Gastroesophageal sphincter (tissue), 3 donors: ENCODE measurements at regions not wholly inside any gene's neighbourhood (a gene's known extent, or its start where the extent isn't known, plus 50 kb on each side); places are given as distances from the start of the nearest gene placed in this dataset.

ENCODE experiments used
- CTCF ChIP-seq, 4 experiments: fragments of 200-600 bp in 2 of 4; fragments of 450-650 bp in 2 of 4; sonication (generic) in 1 of 4; IDR thresholded peaks; one replicate each; pipeline ENCODE4 v1.5.1; 2017 to 2019; ENCODE audit warnings: antibody characterized with exemption in 4 of 4, mild to moderate bottlenecking in 2 of 4, moderate library complexity in 2 of 4
- EP300 ChIP-seq: sonication (generic); formaldehyde crosslinking; IDR thresholded peaks from one replicate; pipeline ENCODE4 v1.6.1; 2017; ENCODE audit warnings: antibody characterized with exemption, mild to moderate bottlenecking
- POLR2A ChIP-seq, 2 donors: fragments of 450-650 bp; IDR thresholded peaks; one replicate each; pipeline ENCODE4 v1.6.1; 2017; ENCODE audit warnings: antibody characterized with exemption in 2 of 2, mild to moderate bottlenecking in 2 of 2, moderate library complexity in 1 of 2
- POLR2AphosphoS5 ChIP-seq: sonication (generic); formaldehyde crosslinking; IDR thresholded peaks from one replicate; pipeline ENCODE4 v1.6.1; 2017; ENCODE audit warnings: antibody characterized with exemption

- TF ChIP-seq POLR2A (IDR thresholded peaks at IDR 0.05) = no peak
- TF ChIP-seq CTCF (IDR thresholded peaks at IDR 0.05) = no peak
- no peak for TF ChIP-seq POLR2AphosphoS5
- TF ChIP-seq EP300 = no peak
Measured at GRCh38 chr16:48932216-48932855, 322.4 kb upstream of the N4BP1 start.
